OCI-LY7 (cell line): ENCODE measurements at regions not wholly inside any gene's neighbourhood (a gene's known extent, or its start where the extent isn't known, plus 50 kb on each side); places are given as distances from the start of the nearest gene placed in this dataset.

Experiments used
- BruUV-seq: library from RNA; stranded (reverse); fragments of 400-500 nt; replicated peaks from 2 replicates; lab custom pipeline; 2021; lab: Mats Ljungman, UMichigan
- CTCF ChIA-PET: fragments of 300-600 bp; sonication (Branson Sonifier 250); formaldehyde crosslinking; loops from one replicate; lab custom pipeline; 2022; ENCODE audit warnings: antibody characterized with exemption; ENCODE audit not compliant: unreplicated experiment; lab: Charles Lee
- POLR2A ChIA-PET: fragments of 300-600 bp; sonication (Branson Sonifier 250); formaldehyde crosslinking; loops from one replicate; lab custom pipeline; 2022; ENCODE audit warnings: antibody characterized with exemption; lab: Charles Lee
- DNase-seq: peaks from one replicate; pipeline ENCODE4 v3.0.0-alpha.2; 2015; ENCODE audit warnings: low spot score
- H2AFZ ChIP-seq: fragments of 200-600 bp; sonication (generic), shearing (Covaris generic); 2 replicates; pipeline ENCODE4 v1.6.1; 2014; ENCODE audit warnings: mild to moderate bottlenecking, antibody characterized with exemption, low read length, moderate library complexity
- H3K27ac ChIP-seq: fragments of 200-600 bp; sonication (generic); 2 replicates; pipeline ENCODE4 v1.5.1; 2014; ENCODE audit warnings: mixed run types, low read depth, mild to moderate bottlenecking, moderate library complexity, low read length, inconsistent platforms; ENCODE audit not compliant: poor library complexity, severe bottlenecking
- H3K36me3 ChIP-seq: fragments of 200-600 bp; sonication (generic); 2 replicates; pipeline ENCODE4 v1.6.1; 2014; ENCODE audit warnings: mild to moderate bottlenecking, antibody characterized with exemption, low read length, moderate library complexity, mixed read lengths; ENCODE audit not compliant: insufficient read depth
- H3K4me1 ChIP-seq: fragments of 200-600 bp; sonication (generic); 2 replicates; pipeline ENCODE4 v1.5.1; 2014; ENCODE audit warnings: mild to moderate bottlenecking, low read length; ENCODE audit not compliant: insufficient read depth, poor library complexity, severe bottlenecking
- H3K4me2 ChIP-seq: fragments of 200-600 bp; sonication (generic); 2 replicates; pipeline ENCODE4 v1.6.1; 2014; ENCODE audit warnings: mild to moderate bottlenecking, low read length
- H3K4me3 ChIP-seq: fragments of 200-600 bp; sonication (generic); 2 replicates; pipeline ENCODE4 v1.5.1; 2014; ENCODE audit warnings: mild to moderate bottlenecking, low read depth, low read length; ENCODE audit not compliant: poor library complexity, severe bottlenecking
- H3K79me2 ChIP-seq: fragments of 200-600 bp; sonication (generic); 2 replicates; pipeline ENCODE4 v1.6.1; 2016; ENCODE audit warnings: low read depth, mild to moderate bottlenecking, low read length, moderate library complexity, mixed read lengths; ENCODE audit not compliant: insufficient read depth
- H3K9me2 ChIP-seq: fragments of 200-600 bp; sonication (generic); 2 replicates; pipeline ENCODE4 v1.6.1; 2016; ENCODE audit warnings: mild to moderate bottlenecking, low read length, mixed read lengths; ENCODE audit not compliant: insufficient read depth
- H3K9me3 ChIP-seq: fragments of 200-600 bp; sonication (generic); 2 replicates; pipeline ENCODE4 v1.6.1; 2014; ENCODE audit warnings: mild to moderate bottlenecking, mixed run types, low read length, mixed read lengths
- H4K20me1 ChIP-seq: fragments of 200-600 bp; sonication (generic); 2 replicates; pipeline ENCODE4 v1.6.1; 2014; ENCODE audit warnings: mild to moderate bottlenecking, antibody characterized with exemption, low read length, moderate library complexity, mixed read lengths; ENCODE audit not compliant: insufficient read depth
- EZH2phosphoT487 ChIP-seq: fragments of 200-600 bp; sonication (generic); IDR thresholded peaks from 2 replicates; pipeline ENCODE4 v1.6.1; 2018; ENCODE audit warnings: low read depth, borderline replicate concordance, mild to moderate bottlenecking, mixed run types, antibody characterized with exemption, low read length, moderate library complexity, mixed read lengths
- intact Hi-C: fragments of 100-400 bp; cut with micrococcal nuclease; formaldehyde crosslinking; loops from one replicate; pipeline ENCODE4 v1.10.0; 2022; ENCODE audit not compliant: unreplicated experiment
- TF ChIP-seq, protein P1 (sequence below): fragments of 200-600 bp; sonication (generic); conservative IDR thresholded peaks from 2 replicates; pipeline ENCODE4 v1.5.1; 2014; ENCODE audit warnings: mild to moderate bottlenecking, antibody characterized with exemption, low read length, moderate library complexity, mixed read lengths

DNA sequence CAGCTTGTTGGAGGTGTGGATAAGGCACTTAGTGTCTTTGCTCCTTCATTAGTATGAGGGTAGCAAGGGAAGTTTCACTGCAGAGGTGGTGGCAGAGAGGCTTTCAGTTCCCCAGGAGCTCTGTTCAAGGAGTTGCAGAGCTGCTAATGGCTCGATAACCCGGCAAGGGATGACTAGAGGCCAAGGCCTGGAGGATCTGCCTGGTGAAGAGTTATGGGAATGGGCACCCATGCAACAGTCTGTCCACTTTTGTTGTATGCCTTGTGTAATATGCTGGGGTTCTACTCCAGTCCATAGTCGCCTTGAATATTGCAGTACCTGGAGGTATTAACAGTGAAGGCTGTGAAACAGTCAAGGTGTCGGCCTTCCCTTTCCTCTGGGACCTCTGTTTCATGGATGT, 67.8 kb upstream of the NBDY start:
- no peaks in the 10 kb centered on the region for H3K79me2 ChIP-seq
- ChIA-PET POLR2A (no interaction called here), CTCF (no interaction called here)
- H3K4me1 ChIP-seq, result no peaks in the 10 kb centered on the region
- no peak overlapping the region for H2AFZ ChIP-seq
- intact Hi-C loops, result no loop called here
- H3K4me3 ChIP-seq, result no peak overlapping the region
- no peak for TF ChIP-seq EZH2phosphoT487
- TF ChIP-seq, protein P1, sequence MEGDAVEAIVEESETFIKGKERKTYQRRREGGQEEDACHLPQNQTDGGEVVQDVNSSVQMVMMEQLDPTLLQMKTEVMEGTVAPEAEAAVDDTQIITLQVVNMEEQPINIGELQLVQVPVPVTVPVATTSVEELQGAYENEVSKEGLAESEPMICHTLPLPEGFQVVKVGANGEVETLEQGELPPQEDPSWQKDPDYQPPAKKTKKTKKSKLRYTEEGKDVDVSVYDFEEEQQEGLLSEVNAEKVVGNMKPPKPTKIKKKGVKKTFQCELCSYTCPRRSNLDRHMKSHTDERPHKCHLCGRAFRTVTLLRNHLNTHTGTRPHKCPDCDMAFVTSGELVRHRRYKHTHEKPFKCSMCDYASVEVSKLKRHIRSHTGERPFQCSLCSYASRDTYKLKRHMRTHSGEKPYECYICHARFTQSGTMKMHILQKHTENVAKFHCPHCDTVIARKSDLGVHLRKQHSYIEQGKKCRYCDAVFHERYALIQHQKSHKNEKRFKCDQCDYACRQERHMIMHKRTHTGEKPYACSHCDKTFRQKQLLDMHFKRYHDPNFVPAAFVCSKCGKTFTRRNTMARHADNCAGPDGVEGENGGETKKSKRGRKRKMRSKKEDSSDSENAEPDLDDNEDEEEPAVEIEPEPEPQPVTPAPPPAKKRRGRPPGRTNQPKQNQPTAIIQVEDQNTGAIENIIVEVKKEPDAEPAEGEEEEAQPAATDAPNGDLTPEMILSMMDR, result no peak
- H4K20me1 ChIP-seq, result no peaks in the 10 kb centered on the region
- no peaks in the 10 kb centered on the region for H3K9me3 ChIP-seq
- no peak for DNase-seq
- no peaks in the 10 kb centered on the region for H3K36me3 ChIP-seq
- no peaks in the 10 kb centered on the region for H3K9me2 ChIP-seq
- BruUV-seq, result no TSS peak
- no peak overlapping the region for H3K27ac ChIP-seq
- H3K4me2 ChIP-seq, result no peak overlapping the region
